Central memory CD8-positive, alpha-beta T cell (primary cell): ENCODE measurements at regions not wholly inside any gene's neighbourhood (a gene's known extent, or its start where the extent isn't known, plus 50 kb on each side); places are given as distances from the start of the nearest gene placed in this dataset.
"Not testable (repeated sequence)": the region's sequence is repeated elsewhere in the genome, so short reads cannot be mapped to it uniquely, and the experiment has no call there.

Experiments
- ATAC-seq: fragments of 150-1000 bp; cut with Tn5 transposase; replicated peaks from 2 replicates; pipeline ENCODE4 v1.10.0; 2022; ENCODE audit warnings: mild to moderate bottlenecking, moderate FRiP score, moderate number of reproducible peaks; ENCODE audit not compliant: poor library complexity, severe bottlenecking; ENCODE audit errors: extremely low read depth
- DNase-seq, 2 donors: peaks; one replicate each; pipeline ENCODE4 v3.0.0; 2021; ENCODE audit warnings: low spot score in 2 of 2
- H3K27ac Mint-ChIP-seq: one replicate; pipeline ENCODE4 v1.8.0; 2022; ENCODE audit warnings: low read depth, mild to moderate bottlenecking, moderate library complexity, mixed read lengths
- H3K27me3 Mint-ChIP-seq: one replicate; pipeline ENCODE4 v1.8.0; 2022; ENCODE audit warnings: mixed read lengths
- H3K36me3 Mint-ChIP-seq: one replicate; pipeline ENCODE4 v1.8.0; 2022; ENCODE audit warnings: mild to moderate bottlenecking, moderate library complexity, mixed read lengths; ENCODE audit not compliant: insufficient read depth
- H3K4me1 Mint-ChIP-seq: one replicate; pipeline ENCODE4 v1.8.0; 2022; ENCODE audit warnings: mixed read lengths
- H3K4me3 Mint-ChIP-seq: one replicate; pipeline ENCODE4 v1.8.0; 2022; ENCODE audit warnings: mild to moderate bottlenecking, moderate library complexity, mixed read lengths
- H3K9me3 Mint-ChIP-seq: one replicate; pipeline ENCODE4 v1.8.0; 2022; ENCODE audit warnings: mixed read lengths

GRCh38 chr5:39919876-39920275 is 495.1 kb upstream of the DAB2 start:
- ATAC-seq (no peak), DNase-seq (no peak)
- no peaks in the 10 kb centered on the region for H3K4me1 Mint-ChIP-seq
- no peak overlapping the region for H3K27ac Mint-ChIP-seq
- H3K4me3 Mint-ChIP-seq, result no peak overlapping the region
- H3K36me3 Mint-ChIP-seq, result no peaks in the 10 kb centered on the region
- H3K27me3 Mint-ChIP-seq, result no peaks in the 10 kb centered on the region
- H3K9me3 Mint-ChIP-seq, result no peaks in the 10 kb centered on the region

GRCh38 chr5:39912906-39913305 is 488.1 kb upstream of the DAB2 start:
- Mint-ChIP-seq H3K4me3 (no peak overlapping the region), H3K9me3 (no peaks in the 10 kb centered on the region), H3K36me3 (no peaks in the 10 kb centered on the region), H3K27me3 (peaks cover 40% of the 10 kb centered on the region), H3K4me1 (no peaks in the 10 kb centered on the region), H3K27ac (no peak overlapping the region)
- DNase-seq (no peak), ATAC-seq (no peak)

GRCh38 chr5:39907267-39907951 is 482.6 kb upstream of the DAB2 start:
- H3K27ac Mint-ChIP-seq, H3K9me3 Mint-ChIP-seq, H3K4me3 Mint-ChIP-seq, H3K4me1 Mint-ChIP-seq, H3K36me3 Mint-ChIP-seq, DNase-seq, ATAC-seq: not testable (repeated sequence)
- peaks cover 71% of the 10 kb centered on the region for H3K27me3 Mint-ChIP-seq

GRCh38 chr5:39906146-39906545 is 481.4 kb upstream of the DAB2 start:
- Mint-ChIP-seq H3K27me3 (peaks cover 67% of the 10 kb centered on the region), H3K36me3 (no peaks in the 10 kb centered on the region), H3K27ac (no peak overlapping the region), H3K9me3 (no peaks in the 10 kb centered on the region), H3K4me1 (no peaks in the 10 kb centered on the region), H3K4me3 (no peak overlapping the region)
- ATAC-seq, result no peak
- DNase-seq, result no peak

- H3K4me3 Mint-ChIP-seq, result no peak overlapping the region
Measured at GRCh38 chr5:39905356-39905755, 480.6 kb upstream of the DAB2 start.

GRCh38 chr5:39902626-39903025 is 477.8 kb upstream of the DAB2 start:
- ATAC-seq (no peak), DNase-seq (no peak)
- Mint-ChIP-seq H3K9me3 (no peaks in the 10 kb centered on the region), H3K4me1 (no peaks in the 10 kb centered on the region), H3K36me3 (no peaks in the 10 kb centered on the region), H3K4me3 (no peak overlapping the region), H3K27ac (no peak overlapping the region), H3K27me3 (peaks cover 53% of the 10 kb centered on the region)

More at GRCh38 chr5:39905356-39905755, 480.6 kb upstream of the DAB2 start:
- Mint-ChIP-seq H3K4me1 (no peaks in the 10 kb centered on the region), H3K27me3 (peaks cover 68% of the 10 kb centered on the region), H3K36me3 (no peaks in the 10 kb centered on the region), H3K27ac (no peak overlapping the region), H3K9me3 (no peaks in the 10 kb centered on the region)
- DNase-seq (no peak), ATAC-seq (no peak)

GRCh38 chr5:39898731-39899130 is 474.0 kb upstream of the DAB2 start:
- H3K4me1 Mint-ChIP-seq, result no peaks in the 10 kb centered on the region
- peaks cover 35% of the 10 kb centered on the region for H3K27me3 Mint-ChIP-seq
- no peak overlapping the region for H3K4me3 Mint-ChIP-seq
- ATAC-seq (no peak), DNase-seq (no peak)
- no peak overlapping the region for H3K27ac Mint-ChIP-seq
- H3K36me3 Mint-ChIP-seq, result no peaks in the 10 kb centered on the region
- H3K9me3 Mint-ChIP-seq, result no peaks in the 10 kb centered on the region

GRCh38 chr5:39896706-39897105 is 471.9 kb upstream of the DAB2 start:
- Mint-ChIP-seq H3K36me3 (no peaks in the 10 kb centered on the region), H3K27me3 (peaks cover 31% of the 10 kb centered on the region), H3K27ac (no peak overlapping the region), H3K4me3 (no peak overlapping the region), H3K9me3 (no peaks in the 10 kb centered on the region), H3K4me1 (no peaks in the 10 kb centered on the region)
- DNase-seq (no peak), ATAC-seq (no peak)

GRCh38 chr5:39896104-39896503 is 471.3 kb upstream of the DAB2 start:
- no peak for DNase-seq
- no peak for ATAC-seq
- Mint-ChIP-seq H3K4me3 (no peak overlapping the region), H3K27me3 (peaks cover 31% of the 10 kb centered on the region), H3K27ac (no peak overlapping the region), H3K36me3 (no peaks in the 10 kb centered on the region), H3K4me1 (no peaks in the 10 kb centered on the region), H3K9me3 (no peaks in the 10 kb centered on the region)

- H3K27ac Mint-ChIP-seq, result no peak overlapping the region
- no peaks in the 10 kb centered on the region for H3K36me3 Mint-ChIP-seq
- no peak for DNase-seq
- no peaks in the 10 kb centered on the region for H3K9me3 Mint-ChIP-seq
- no peaks in the 10 kb centered on the region for H3K4me1 Mint-ChIP-seq
- no peak overlapping the region for H3K4me3 Mint-ChIP-seq
- ATAC-seq, result no peak
- H3K27me3 Mint-ChIP-seq, result peaks cover 14% of the 10 kb centered on the region
Measured at GRCh38 chr5:39892708-39893107, 467.9 kb upstream of the DAB2 start.

- H3K27ac Mint-ChIP-seq, result no peak overlapping the region
- ATAC-seq (no peak), DNase-seq (no peak)
- no peak overlapping the region for H3K4me3 Mint-ChIP-seq
- H3K27me3 Mint-ChIP-seq, result peaks cover 14% of the 10 kb centered on the region
- H3K9me3 Mint-ChIP-seq, result no peaks in the 10 kb centered on the region
- H3K4me1 Mint-ChIP-seq, result no peaks in the 10 kb centered on the region
- no peaks in the 10 kb centered on the region for H3K36me3 Mint-ChIP-seq
Measured at GRCh38 chr5:39891376-39891775, 466.6 kb upstream of the DAB2 start.

GRCh38 chr5:39880985-39881384 is 456.2 kb upstream of the DAB2 start:
- Mint-ChIP-seq H3K9me3 (no peaks in the 10 kb centered on the region), H3K4me3 (no peak overlapping the region), H3K36me3 (no peaks in the 10 kb centered on the region), H3K27me3 (peaks cover 54% of the 10 kb centered on the region), H3K4me1 (no peaks in the 10 kb centered on the region), H3K27ac (no peak overlapping the region)
- ATAC-seq (no peak), DNase-seq (no peak)

- H3K36me3 Mint-ChIP-seq, result no peaks in the 10 kb centered on the region
- no peaks in the 10 kb centered on the region for H3K9me3 Mint-ChIP-seq
- no peak overlapping the region for H3K4me3 Mint-ChIP-seq
- no peak for DNase-seq
- H3K27me3 Mint-ChIP-seq, result peaks cover 59% of the 10 kb centered on the region
- no peaks in the 10 kb centered on the region for H3K4me1 Mint-ChIP-seq
- ATAC-seq, result no peak
- no peak overlapping the region for H3K27ac Mint-ChIP-seq
Measured at GRCh38 chr5:39877479-39877878, 452.7 kb upstream of the DAB2 start.
